ENCODE measurements at regions not wholly inside any gene's neighbourhood (a gene's known extent, or its start where the extent isn't known, plus 50 kb on each side); places are given as distances from the start of the nearest gene placed in this dataset.

- ATAC-seq, result no peak
Measured at GRCh38 chr20:12911372-12911771, 97.4 kb upstream of the SPTLC3 start.

DNA sequence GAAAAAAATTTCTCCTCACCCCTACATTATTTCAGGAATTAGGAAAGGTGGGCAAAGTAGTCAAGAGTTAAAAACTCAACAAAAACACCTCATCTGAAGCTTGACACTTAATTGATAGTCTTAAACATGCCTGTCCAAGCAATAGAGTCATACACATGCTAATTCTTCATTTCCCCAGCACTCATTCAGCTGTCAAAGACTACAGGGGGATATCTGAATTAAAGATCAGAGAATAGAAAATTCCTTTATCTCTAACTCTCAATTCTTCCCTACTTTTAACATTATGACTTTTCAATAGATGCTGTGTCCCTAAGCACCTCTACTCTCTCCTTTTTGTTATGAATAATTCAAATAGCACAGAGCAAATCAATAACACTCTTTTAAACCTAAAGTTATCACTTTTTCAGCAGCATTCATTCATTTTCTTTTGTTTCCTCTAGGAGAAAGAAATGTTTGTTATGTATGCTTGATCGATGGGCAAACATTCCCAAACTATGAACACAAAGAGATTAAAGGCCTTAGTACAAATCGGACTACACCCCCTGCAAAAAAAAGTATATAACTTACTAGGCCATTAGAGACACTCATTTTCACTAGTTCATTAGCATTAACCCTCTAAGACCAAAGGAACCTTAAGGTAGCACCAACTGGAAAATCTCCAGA is 94.9 kb upstream of the SPTLC3 start:
- ATAC-seq, result no peak
- TF ChIP-seq, protein P1, sequence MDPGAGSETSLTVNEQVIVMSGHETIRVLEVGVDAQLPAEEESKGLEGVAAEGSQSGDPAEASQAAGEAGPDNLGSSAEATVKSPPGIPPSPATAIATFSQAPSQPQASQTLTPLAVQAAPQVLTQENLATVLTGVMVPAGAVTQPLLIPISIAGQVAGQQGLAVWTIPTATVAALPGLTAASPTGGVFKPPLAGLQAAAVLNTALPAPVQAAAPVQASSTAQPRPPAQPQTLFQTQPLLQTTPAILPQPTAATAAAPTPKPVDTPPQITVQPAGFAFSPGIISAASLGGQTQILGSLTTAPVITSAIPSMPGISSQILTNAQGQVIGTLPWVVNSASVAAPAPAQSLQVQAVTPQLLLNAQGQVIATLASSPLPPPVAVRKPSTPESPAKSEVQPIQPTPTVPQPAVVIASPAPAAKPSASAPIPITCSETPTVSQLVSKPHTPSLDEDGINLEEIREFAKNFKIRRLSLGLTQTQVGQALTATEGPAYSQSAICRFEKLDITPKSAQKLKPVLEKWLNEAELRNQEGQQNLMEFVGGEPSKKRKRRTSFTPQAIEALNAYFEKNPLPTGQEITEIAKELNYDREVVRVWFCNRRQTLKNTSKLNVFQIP (CRISPR knock-in tag; IDR thresholded peaks at IDR 0.05; ENCODE audit: borderline replicate concordance, low read depth), result no peak
- TF ChIP-seq TSHZ2 (CRISPR knock-in tag; IDR thresholded peaks at IDR 0.05) (no peak), BACH2 (CRISPR knock-in tag; IDR thresholded peaks at IDR 0.05; ENCODE audit: borderline replicate concordance) (no peak), ZNF565 (CRISPR knock-in tag; conservative IDR thresholded peaks at IDR 0.05; ENCODE audit: low read depth) (no peak), ESRRG (CRISPR knock-in tag; IDR thresholded peaks at IDR 0.05) (no peak), PATZ1 (CRISPR knock-in tag; IDR thresholded peaks at IDR 0.05; ENCODE audit: borderline replicate concordance) (no peak), ZNF8 (CRISPR knock-in tag; IDR thresholded peaks at IDR 0.05) (no peak), TCF4 (CRISPR knock-in tag; IDR thresholded peaks at IDR 0.05; ENCODE audit: borderline replicate concordance) (no peak), ARNTL (CRISPR knock-in tag; IDR thresholded peaks at IDR 0.05; ENCODE audit: borderline replicate concordance, low read depth) (no peak), ZNF70 (CRISPR knock-in tag; IDR thresholded peaks at IDR 0.05) (no peak), CSDC2 (CRISPR knock-in tag; IDR thresholded peaks at IDR 0.05) (no peak), ZC3H10 (CRISPR knock-in tag; IDR thresholded peaks at IDR 0.05) (no peak), ZFP3 (CRISPR knock-in tag; IDR thresholded peaks at IDR 0.05) (no peak)
- TF ChIP-seq, protein P2, sequence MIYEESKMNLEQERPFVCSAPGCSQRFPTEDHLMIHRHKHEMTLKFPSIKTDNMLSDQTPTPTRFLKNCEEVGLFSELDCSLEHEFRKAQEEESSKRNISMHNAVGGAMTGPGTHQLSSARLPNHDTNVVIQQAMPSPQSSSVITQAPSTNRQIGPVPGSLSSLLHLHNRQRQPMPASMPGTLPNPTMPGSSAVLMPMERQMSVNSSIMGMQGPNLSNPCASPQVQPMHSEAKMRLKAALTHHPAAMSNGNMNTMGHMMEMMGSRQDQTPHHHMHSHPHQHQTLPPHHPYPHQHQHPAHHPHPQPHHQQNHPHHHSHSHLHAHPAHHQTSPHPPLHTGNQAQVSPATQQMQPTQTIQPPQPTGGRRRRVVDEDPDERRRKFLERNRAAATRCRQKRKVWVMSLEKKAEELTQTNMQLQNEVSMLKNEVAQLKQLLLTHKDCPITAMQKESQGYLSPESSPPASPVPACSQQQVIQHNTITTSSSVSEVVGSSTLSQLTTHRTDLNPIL (CRISPR knock-in tag; IDR thresholded peaks at IDR 0.05; ENCODE audit: low read depth), result no peak

More at GRCh38 chr20:12911372-12911771, 97.4 kb upstream of the SPTLC3 start:
- TF ChIP-seq TCF4 (CRISPR knock-in tag; IDR thresholded peaks at IDR 0.05; ENCODE audit: borderline replicate concordance), result no peak
- TF ChIP-seq PATZ1 (CRISPR knock-in tag; IDR thresholded peaks at IDR 0.05; ENCODE audit: borderline replicate concordance), result no peak
- TF ChIP-seq ZFP30 (CRISPR knock-in tag; IDR thresholded peaks at IDR 0.05), result no peak
- no peak for TF ChIP-seq TSHZ2 (CRISPR knock-in tag; IDR thresholded peaks at IDR 0.05)
- no peak for TF ChIP-seq GLIS3 (CRISPR knock-in tag; IDR thresholded peaks at IDR 0.05)
- TF ChIP-seq ZFP3 (CRISPR knock-in tag; IDR thresholded peaks at IDR 0.05), result no peak
- TF ChIP-seq, protein P3, sequence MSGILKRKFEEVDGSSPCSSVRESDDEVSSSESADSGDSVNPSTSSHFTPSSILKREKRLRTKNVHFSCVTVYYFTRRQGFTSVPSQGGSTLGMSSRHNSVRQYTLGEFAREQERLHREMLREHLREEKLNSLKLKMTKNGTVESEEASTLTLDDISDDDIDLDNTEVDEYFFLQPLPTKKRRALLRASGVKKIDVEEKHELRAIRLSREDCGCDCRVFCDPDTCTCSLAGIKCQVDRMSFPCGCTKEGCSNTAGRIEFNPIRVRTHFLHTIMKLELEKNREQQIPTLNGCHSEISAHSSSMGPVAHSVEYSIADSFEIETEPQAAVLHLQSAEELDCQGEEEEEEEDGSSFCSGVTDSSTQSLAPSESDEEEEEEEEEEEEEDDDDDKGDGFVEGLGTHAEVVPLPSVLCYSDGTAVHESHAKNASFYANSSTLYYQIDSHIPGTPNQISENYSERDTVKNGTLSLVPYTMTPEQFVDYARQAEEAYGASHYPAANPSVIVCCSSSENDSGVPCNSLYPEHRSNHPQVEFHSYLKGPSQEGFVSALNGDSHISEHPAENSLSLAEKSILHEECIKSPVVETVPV (CRISPR knock-in tag; IDR thresholded peaks at IDR 0.05), result no peak
- no peak for TF ChIP-seq TOX (CRISPR knock-in tag; IDR thresholded peaks at IDR 0.05; ENCODE audit: borderline replicate concordance)
- TF ChIP-seq ZNF565 (CRISPR knock-in tag; conservative IDR thresholded peaks at IDR 0.05; ENCODE audit: low read depth), result no peak
